K562 (cell line): ENCODE measurements at regions not wholly inside any gene's neighbourhood (a gene's known extent, or its start where the extent isn't known, plus 50 kb on each side); places are given as distances from the start of the nearest gene placed in this dataset.

ENCODE experiments used
- ATAC-seq: fragments of 200-7000 bp; cut with Tn5 transposase; 3 replicates; pipeline ENCODE4 v1.9.1; 2020; ENCODE audit warnings: moderate library complexity
- BruUV-seq: library from RNA; stranded (reverse); fragments of 400-500 nt; replicated peaks from 2 replicates; lab custom pipeline; 2021; lab: Mats Ljungman, UMichigan
- CTCF ChIA-PET: fragments of 300-600 bp; formaldehyde crosslinking; extraction: SDS; loops from one replicate; lab custom pipeline; 2021; ENCODE audit warnings: low intra/inter-chr PET ratio; lab: Yijun Ruan, JAX
- POLR2A ChIA-PET: fragments of 300-600, 350-650 bp; sonication (Branson Sonifier 250); formaldehyde crosslinking; extraction: SDS; loops from one replicate; lab custom pipeline; 2021; ENCODE audit warnings: antibody characterized with exemption, inconsistent platforms; lab: Yijun Ruan, JAX
- DNase-seq, 4 experiments: peaks; one replicate each; pipeline versions ENCODE4 v3.0.0 to v3.0.0-alpha.2; 2011 to 2018; ENCODE audit warnings: low spot score in 3 of 4, mixed read lengths in 3 of 4; ENCODE audit errors: extremely low read depth in 1 of 4
- FAIRE-seq: peaks from 2 replicates; lab custom pipeline; 2011; peaks lifted over from hg19 to GRCh38; lab: Jason Lieb, UNC
- H2AFZ ChIP-seq: 2 replicates; pipeline ENCODE4 v1.6.0; 2011; ENCODE audit warnings: low read depth, low read length, control low read depth, inconsistent platforms
- H3K27ac ChIP-seq: fragments of 200-600 bp; 3 replicates; pipeline ENCODE4 v1.8.0; 2011; ENCODE audit warnings: low read depth, mild to moderate bottlenecking, control low read depth, inconsistent platforms, low read length, moderate library complexity, mixed read lengths; ENCODE audit errors: extremely low read depth
- H3K27me3 ChIP-seq, 2 experiments: fragments of 300-600 bp in 1 of 2; 2 replicates in 1 of 2; 3 replicates in 1 of 2; pipeline versions ENCODE4 v1.6.0 to v1.8.0; 2011; ENCODE audit warnings: inconsistent platforms in 2 of 2, low read length in 2 of 2, mild to moderate bottlenecking in 1 of 2, mixed read lengths in 1 of 2, moderate library complexity in 1 of 2; ENCODE audit not compliant: control insufficient read depth in 2 of 2, insufficient read depth in 2 of 2
- H3K36me3 ChIP-seq: fragments of 300-600 bp; 3 replicates; pipeline ENCODE4 v1.8.0; 2011; ENCODE audit warnings: mild to moderate bottlenecking, low read length, inconsistent platforms; ENCODE audit not compliant: control insufficient read depth, insufficient read depth
- H3K4me1 ChIP-seq, 2 experiments: fragments of 200-600 bp in 1 of 2; replicated peaks in 1 of 2; 2 replicates in 1 of 2; 3 replicates in 1 of 2; pipeline versions ENCODE4 v1.5.1 to v1.8.0; 2011; ENCODE audit warnings: inconsistent platforms in 2 of 2, low read length in 2 of 2, mild to moderate bottlenecking in 1 of 2, mixed read lengths in 1 of 2, moderate library complexity in 1 of 2; ENCODE audit not compliant: control insufficient read depth in 2 of 2, insufficient read depth in 2 of 2
- H3K4me2 ChIP-seq: 2 replicates; pipeline ENCODE4 v1.6.1; 2011; ENCODE audit warnings: low read length, control low read depth, inconsistent platforms, mixed read lengths; ENCODE audit not compliant: insufficient read depth
- H3K4me3 ChIP-seq: fragments of 200-600 bp; sonication (generic), shearing (Covaris generic); 2 replicates; pipeline ENCODE4 v1.5.1; 2016; ENCODE audit warnings: control low read depth, inconsistent platforms
- H3K79me2 ChIP-seq: fragments of 200-600 bp; 3 replicates; pipeline ENCODE4 v1.8.0; 2011; ENCODE audit warnings: low read length, inconsistent platforms; ENCODE audit not compliant: control insufficient read depth, insufficient read depth
- H3K9ac ChIP-seq, 2 experiments: 2 replicates each; pipeline versions ENCODE4 v1.6.0 to v1.6.1; 2011; ENCODE audit warnings: low read depth in 2 of 2, low read length in 2 of 2, control low read depth in 1 of 2, inconsistent platforms in 1 of 2, mild to moderate bottlenecking in 1 of 2, mixed read lengths in 1 of 2; ENCODE audit not compliant: insufficient read depth in 1 of 2
- H3K9me1 ChIP-seq: one replicate; pipeline ENCODE4 v1.6.0; 2011; ENCODE audit warnings: inconsistent platforms, mild to moderate bottlenecking, low read length, moderate library complexity; ENCODE audit not compliant: control insufficient read depth, insufficient read depth
- H3K9me3 ChIP-seq: replicated peaks from 2 replicates; pipeline ENCODE4 v1.5.1; 2011; ENCODE audit warnings: low read depth, low read length, inconsistent platforms; ENCODE audit not compliant: control insufficient read depth, insufficient read depth
- H4K20me1 ChIP-seq: replicated peaks from 2 replicates; pipeline ENCODE4 v1.6.1; 2011; ENCODE audit warnings: low read length, inconsistent platforms, mixed read lengths; ENCODE audit not compliant: control insufficient read depth, insufficient read depth
- CUX1 ChIP-seq: fragments of 200-800 bp; sonication (Bioruptor generic); IDR thresholded peaks from 2 replicates; pipeline ENCODE4 v1.6.1; 2016; ENCODE audit warnings: missing genetic modification characterization, missing compliant biosample characterization
- CXXC5 ChIP-seq: fragments of 250-450 bp; sonication (Bioruptor Pico); IDR thresholded peaks from 2 replicates; pipeline ENCODE4 v1.8.0; 2022; ENCODE audit warnings: inconsistent platforms, mild to moderate bottlenecking, moderate library complexity
- HMG20B ChIP-seq: fragments of 250-450 bp; sonication (Bioruptor Pico); IDR thresholded peaks from 2 replicates; pipeline ENCODE4 v1.5.0; 2021; ENCODE audit warnings: mild to moderate bottlenecking
- RBM22 ChIP-seq: fragments of 200-400 bp; formaldehyde crosslinking; IDR thresholded peaks from 2 replicates; pipeline ENCODE4 v1.6.1; 2018; ENCODE audit warnings: low read length, low read depth; ENCODE audit not compliant: poor library complexity, severe bottlenecking
- ZNF165 ChIP-seq: fragments of 250-450 bp; sonication (Bioruptor Pico); IDR thresholded peaks from 2 replicates; pipeline ENCODE4 v1.4.0; 2020; ENCODE audit warnings: borderline replicate concordance
- ZNF232 ChIP-seq: sonication (generic); formaldehyde crosslinking; IDR thresholded peaks from 2 replicates; pipeline ENCODE4 v1.8.0; 2022; ENCODE audit warnings: mild to moderate bottlenecking, missing genetic modification reagents
- ZNF699 ChIP-seq: fragments of 250-450 bp; sonication (Bioruptor Pico); IDR thresholded peaks from 2 replicates; pipeline ENCODE4 v1.8.0; 2021; ENCODE audit warnings: mild to moderate bottlenecking, moderate library complexity; ENCODE audit not compliant: insufficient replicate concordance
- WGBS: fragments of 100-300 bp; shearing (Covaris generic); methylation state at CpG from one replicate; pipeline ENCODE4 v1.1.6; 2016; ENCODE audit warnings: low coverage, mixed read lengths; ENCODE audit not compliant: insufficient coverage; ENCODE audit errors: missing lambda C conversion rate; 5-methylcytosine and 5-hydroxymethylcytosine counted together
- in situ Hi-C: fragments of 300-500 bp; cut with MboI; formaldehyde crosslinking; loops from 4 replicates; pipeline ENCODE4 v1.15.0; 2018; ENCODE audit warnings: inconsistent platforms, mixed read lengths
- intact Hi-C: fragments of 100-400 bp; cut with micrococcal nuclease; formaldehyde crosslinking; loops from 2 replicates; pipeline ENCODE4 v1.14.2; 2022
- TF ChIP-seq, protein P1 (sequence below): fragments of 250-450 bp; sonication (Bioruptor Pico); IDR thresholded peaks from 2 replicates; pipeline ENCODE4 v1.5.0; 2020; ENCODE audit warnings: mild to moderate bottlenecking, borderline replicate concordance
- TF ChIP-seq, protein P2 (sequence below): fragments of 450-650 bp; formaldehyde crosslinking; IDR thresholded peaks from 2 replicates; pipeline ENCODE4 v1.4.0; 2022; ENCODE audit warnings: missing genetic modification characterization

- TF ChIP-seq, protein P1, sequence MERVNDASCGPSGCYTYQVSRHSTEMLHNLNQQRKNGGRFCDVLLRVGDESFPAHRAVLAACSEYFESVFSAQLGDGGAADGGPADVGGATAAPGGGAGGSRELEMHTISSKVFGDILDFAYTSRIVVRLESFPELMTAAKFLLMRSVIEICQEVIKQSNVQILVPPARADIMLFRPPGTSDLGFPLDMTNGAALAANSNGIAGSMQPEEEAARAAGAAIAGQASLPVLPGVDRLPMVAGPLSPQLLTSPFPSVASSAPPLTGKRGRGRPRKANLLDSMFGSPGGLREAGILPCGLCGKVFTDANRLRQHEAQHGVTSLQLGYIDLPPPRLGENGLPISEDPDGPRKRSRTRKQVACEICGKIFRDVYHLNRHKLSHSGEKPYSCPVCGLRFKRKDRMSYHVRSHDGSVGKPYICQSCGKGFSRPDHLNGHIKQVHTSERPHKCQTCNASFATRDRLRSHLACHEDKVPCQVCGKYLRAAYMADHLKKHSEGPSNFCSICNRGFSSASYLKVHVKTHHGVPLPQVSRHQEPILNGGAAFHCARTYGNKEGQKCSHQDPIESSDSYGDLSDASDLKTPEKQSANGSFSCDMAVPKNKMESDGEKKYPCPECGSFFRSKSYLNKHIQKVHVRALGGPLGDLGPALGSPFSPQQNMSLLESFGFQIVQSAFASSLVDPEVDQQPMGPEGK (CRISPR knock-in tag), result no peak
- TF ChIP-seq ZNF232, result no peak
- TF ChIP-seq, protein P2, sequence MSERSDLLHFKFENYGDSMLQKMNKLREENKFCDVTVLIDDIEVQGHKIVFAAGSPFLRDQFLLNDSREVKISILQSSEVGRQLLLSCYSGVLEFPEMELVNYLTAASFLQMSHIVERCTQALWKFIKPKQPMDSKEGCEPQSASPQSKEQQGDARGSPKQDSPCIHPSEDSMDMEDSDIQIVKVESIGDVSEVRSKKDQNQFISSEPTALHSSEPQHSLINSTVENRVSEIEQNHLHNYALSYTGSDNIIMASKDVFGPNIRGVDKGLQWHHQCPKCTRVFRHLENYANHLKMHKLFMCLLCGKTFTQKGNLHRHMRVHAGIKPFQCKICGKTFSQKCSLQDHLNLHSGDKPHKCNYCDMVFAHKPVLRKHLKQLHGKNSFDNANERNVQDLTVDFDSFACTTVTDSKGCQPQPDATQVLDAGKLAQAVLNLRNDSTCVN (CRISPR knock-in tag), result no peak
- no peak for TF ChIP-seq CXXC5 (CRISPR knock-in tag)
Observed at GRCh38 chr5:167816864-167817263, 474.6 kb upstream of the WWC1 start (continued).

DNA sequence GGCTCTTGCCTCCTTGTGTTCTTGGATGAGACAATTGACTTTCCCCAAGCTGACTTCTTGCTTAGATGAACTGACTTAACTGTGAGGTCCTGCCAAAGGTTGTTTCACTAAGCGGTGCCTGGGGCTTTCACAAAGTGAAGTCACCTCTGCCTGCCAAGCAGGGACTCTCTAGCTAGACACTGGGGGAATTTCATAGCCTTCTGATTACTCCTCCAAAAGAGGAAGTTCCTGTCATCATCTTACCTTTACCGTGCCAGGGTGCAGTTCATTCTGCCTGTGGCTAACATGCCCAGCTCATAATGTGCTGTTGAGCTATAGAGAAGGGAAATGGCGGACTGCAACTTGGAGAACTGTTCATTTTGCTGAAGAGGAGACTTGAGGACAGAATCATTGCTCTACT, 472.0 kb upstream of the WWC1 start:
- H3K9me3 ChIP-seq, result no peaks in the 10 kb centered on the region
- CTCF ChIA-PET, result no interaction called here
- H4K20me1 ChIP-seq, result no peaks in the 10 kb centered on the region
- BruUV-seq, result no TSS peak
- H3K4me2 ChIP-seq, result no peak overlapping the region
- TF ChIP-seq RBM22, result no peak
- TF ChIP-seq HMG20B, result no peak
- no peak for TF ChIP-seq CUX1
- no peak for TF ChIP-seq ZNF699 (CRISPR knock-in tag)
- no peak for TF ChIP-seq ZNF165 (CRISPR knock-in tag)
- no peaks in the 10 kb centered on the region for H3K36me3 ChIP-seq
- in situ Hi-C loops, result no loop called here
- H3K79me2 ChIP-seq, result no peaks in the 10 kb centered on the region
- H3K9ac ChIP-seq, result no peak overlapping the region
- no peak overlapping the region for H3K4me3 ChIP-seq
- POLR2A ChIA-PET, result no interaction called here
- H3K27ac ChIP-seq, result no peak overlapping the region
- intact Hi-C loops, result no loop called here
- no peak for FAIRE-seq
- DNase-seq, result no peak
- no peaks in the 10 kb centered on the region for H3K4me1 ChIP-seq
- no peaks in the 10 kb centered on the region for H3K9me1 ChIP-seq
- ATAC-seq, result no peak
- H2AFZ ChIP-seq, result no peak overlapping the region
- H3K27me3 ChIP-seq, result no peaks in the 10 kb centered on the region
- WGBS, result 0% methylated on average over 3 of the region's 3 CpGs
